ENCODE measurements at regions not wholly inside any gene's neighbourhood (a gene's known extent, or its start where the extent isn't known, plus 50 kb on each side); places are given as distances from the start of the nearest gene placed in this dataset.

GRCh38 chr1:194080826-194081225 lies 894.4 kb upstream of the B3GALT2 start:
- TF ChIP-seq CTCF (IDR thresholded peaks at IDR 0.05; ENCODE audit: extremely low read depth in 1 of 2, insufficient read depth in 1 of 2, low read depth in 1 of 2, low read length in 2 of 2): no peak
- TF ChIP-seq POLR2A (IDR thresholded peaks at IDR 0.05; ENCODE audit: low read depth, low read length): no peak
- TF ChIP-seq MAX (IDR thresholded peaks at IDR 0.05; ENCODE audit: insufficient read depth, insufficient read length): no peak
- TF ChIP-seq POLR2AphosphoS5 (IDR thresholded peaks at IDR 0.05; ENCODE audit: insufficient read depth, low read depth, low read length): no peak
